ENCODE measurements at regions not wholly inside any gene's neighbourhood (a gene's known extent, or its start where the extent isn't known, plus 50 kb on each side); places are given as distances from the start of the nearest gene placed in this dataset.

GRCh38 chrX:96389281-96390047, 295.2 kb upstream of the DIAPH2 start:
- no peak for TF ChIP-seq CTCF (IDR thresholded peaks at IDR 0.05; ENCODE audit: borderline replicate concordance, extremely low read depth, low read length, poor library complexity, severe bottlenecking)
- no peak for TF ChIP-seq EZH2 (IDR thresholded peaks at IDR 0.05; ENCODE audit: borderline replicate concordance, low read depth, low read length, severe bottlenecking)
